HepG2 (cell line): ENCODE measurements at regions not wholly inside any gene's neighbourhood (a gene's known extent, or its start where the extent isn't known, plus 50 kb on each side); places are given as distances from the start of the nearest gene placed in this dataset.
A peak's percentile ranks its signal among the peaks of the same experiment; 100 is the strongest.
"Not testable (repeated sequence)": the region's sequence is repeated elsewhere in the genome, so short reads cannot be mapped to it uniquely, and the experiment has no call there.

Experiments used
- ATAC-seq: fragments of 200-7000 bp; cut with Tn5 transposase; 3 replicates; pipeline ENCODE4 v1.9.1; 2020; ENCODE audit warnings: mild to moderate bottlenecking, moderate library complexity
- BruUV-seq: library from RNA; stranded (reverse); fragments of 400-500 nt; replicated peaks from 2 replicates; lab custom pipeline; 2021; lab: Mats Ljungman, UMichigan
- CTCF ChIA-PET: fragments of 300-600 bp; formaldehyde crosslinking; extraction: SDS; loops from one replicate; lab custom pipeline; 2021; ENCODE audit warnings: low total read pairs, inconsistent platforms, low intra/inter-chr PET ratio; lab: Yijun Ruan, JAX
- POLR2A ChIA-PET: fragments of 350-600 bp; sonication (Branson Sonifier 250); formaldehyde crosslinking; loops from one replicate; lab custom pipeline; 2020; ENCODE audit warnings: antibody characterized with exemption, inconsistent platforms; lab: Yijun Ruan, JAX
- DNase-seq: peaks from one replicate; pipeline ENCODE4 v3.0.0-alpha.2; 2015; ENCODE audit warnings: low spot score
- FAIRE-seq: peaks from 3 replicates; lab custom pipeline; 2011; peaks lifted over from hg19 to GRCh38; lab: Jason Lieb, UNC
- H2AFZ ChIP-seq: one replicate; pipeline ENCODE4 v1.6.1; 2011; ENCODE audit warnings: low read length, inconsistent platforms
- H3K27ac ChIP-seq: fragments of 300-600 bp; 3 replicates; pipeline ENCODE4 v1.8.0; 2011; ENCODE audit warnings: mixed run types, mild to moderate bottlenecking, mixed read lengths, low read length, inconsistent platforms; ENCODE audit not compliant: insufficient read depth; ENCODE audit errors: extremely low read length
- H3K27me3 ChIP-seq, 2 experiments: fragments of 200-600 bp in 1 of 2; 2 replicates in 1 of 2; 3 replicates in 1 of 2; pipeline versions ENCODE4 v1.6.0 to v1.8.0; 2011; ENCODE audit warnings: low read length in 2 of 2, mild to moderate bottlenecking in 2 of 2, moderate library complexity in 2 of 2, inconsistent platforms in 1 of 2; ENCODE audit not compliant: insufficient read depth in 2 of 2, control insufficient read depth in 1 of 2
- H3K36me3 ChIP-seq, 2 experiments: fragments of 200-600 bp in 1 of 2; replicated peaks in 1 of 2; 2 replicates in 1 of 2; 3 replicates in 1 of 2; pipeline versions ENCODE4 v1.5.1 to v1.8.0; 2011; ENCODE audit warnings: low read length in 2 of 2, inconsistent platforms in 1 of 2; ENCODE audit not compliant: insufficient read depth in 2 of 2, control insufficient read depth in 1 of 2
- H3K4me1 ChIP-seq: 2 replicates; pipeline ENCODE4 v1.5.1; 2012; ENCODE audit warnings: low read length, inconsistent platforms; ENCODE audit not compliant: insufficient read depth
- H3K4me2 ChIP-seq: 2 replicates; pipeline ENCODE4 v1.6.0; 2011; ENCODE audit warnings: low read depth, low read length, inconsistent platforms
- H3K4me3 ChIP-seq, 3 experiments: fragments of 200-600 bp in 1 of 3; sonication (generic), shearing (Covaris generic) in 1 of 3; replicated peaks in 1 of 3; 2 replicates each; pipeline ENCODE4 v1.5.1; 2011 to 2016; ENCODE audit warnings: low read length in 3 of 3, inconsistent platforms in 2 of 3, low read depth in 2 of 3, mild to moderate bottlenecking in 2 of 3, control low read depth in 1 of 3, mixed read lengths in 1 of 3; ENCODE audit not compliant: insufficient read depth in 1 of 3
- H3K79me2 ChIP-seq: one replicate; pipeline ENCODE4 v1.6.1; 2011; ENCODE audit warnings: low read length, inconsistent platforms; ENCODE audit not compliant: insufficient read depth
- H3K9ac ChIP-seq: 2 replicates; pipeline ENCODE4 v1.6.0; 2011; ENCODE audit warnings: mild to moderate bottlenecking, low read depth, low read length, inconsistent platforms; ENCODE audit not compliant: insufficient read depth
- H3K9me3 ChIP-seq: 2 replicates; pipeline ENCODE4 v1.5.1; 2012; ENCODE audit warnings: mild to moderate bottlenecking, low read length
- H4K20me1 ChIP-seq: 2 replicates; pipeline ENCODE4 v1.6.0; 2011; ENCODE audit warnings: inconsistent platforms, mild to moderate bottlenecking, low read length, moderate library complexity; ENCODE audit not compliant: insufficient read depth
- FOXA1 ChIP-seq, 2 experiments: fragments of 450-650 bp in 1 of 2; sonication (generic) in 1 of 2; formaldehyde crosslinking in 1 of 2; IDR thresholded peaks; 2 replicates each; pipeline versions ENCODE4 v1.4.0 to v1.6.1; 2016 to 2020; ENCODE audit warnings: missing genetic modification reagents in 1 of 2
- FOXA3 ChIP-seq: IDR thresholded peaks from 2 replicates; pipeline ENCODE4 v1.6.1; 2016; ENCODE audit warnings: missing genetic modification reagents, missing compliant biosample characterization
- RAD51 ChIP-seq: fragments of 450-650 bp; IDR thresholded peaks from 2 replicates; pipeline ENCODE4 v1.6.1; 2016; ENCODE audit warnings: borderline replicate concordance
- SAFB2 ChIP-seq: sonication (generic); formaldehyde crosslinking; IDR thresholded peaks from 2 replicates; pipeline ENCODE4 v1.5.1; 2020; ENCODE audit warnings: missing genetic modification reagents, low read depth, mild to moderate bottlenecking, borderline replicate concordance
- ZNF281 ChIP-seq: sonication (generic); formaldehyde crosslinking; IDR thresholded peaks from 2 replicates; pipeline ENCODE4 v1.4.0; 2020; ENCODE audit warnings: missing genetic modification reagents, borderline replicate concordance
- ZNF430 ChIP-seq: sonication (generic); formaldehyde crosslinking; IDR thresholded peaks from 2 replicates; pipeline ENCODE4 v1.9.0; 2021; ENCODE audit warnings: mild to moderate bottlenecking, missing genetic modification reagents
- ZNF451 ChIP-seq: sonication (generic); formaldehyde crosslinking; IDR thresholded peaks from 2 replicates; pipeline ENCODE4 v1.5.0; 2020; ENCODE audit warnings: mild to moderate bottlenecking, missing genetic modification reagents
- WGBS: methylation state at CpG from one replicate; pipeline ENCODE4 v1.1.6; 2017; ENCODE audit warnings: low lambda C conversion rate; 5-methylcytosine and 5-hydroxymethylcytosine counted together
- in situ Hi-C: cut with HindIII; loops from 2 replicates; pipeline ENCODE4 v1.10.0; 2017; ENCODE audit warnings: low pct_unique_long_range_greater_than_20kb; ENCODE audit not compliant: extremely low pct_ligation_motif_present
- intact Hi-C: fragments of 100-400 bp; cut with micrococcal nuclease; formaldehyde crosslinking; loops from one replicate; pipeline ENCODE4 v1.10.0; 2022; ENCODE audit not compliant: unreplicated experiment

GRCh38 chr10:35870665-35871310 lies 228.7 kb upstream of the FZD8 start (continued):
- TF ChIP-seq ZNF430 (CRISPR knock-in tag), result no peak
- TF ChIP-seq SAFB2 (CRISPR knock-in tag), result no peak
- no peak for TF ChIP-seq ZNF451
- TF ChIP-seq RAD51, result no peak

GRCh38 chr10:35858676-35859283 lies 216.7 kb upstream of the FZD8 start:
- WGBS, result 24% methylated on average over 20 of the region's 25 CpGs
- H3K27ac ChIP-seq; H3K27me3 ChIP-seq; BruUV-seq; intact Hi-C loops; DNase-seq; H4K20me1 ChIP-seq; TF ChIP-seq FOXA1 (IDR thresholded peaks at IDR 0.05): not testable (repeated sequence)
- TF ChIP-seq ZNF281 (CRISPR knock-in tag) (peak; percentile 84), FOXA1 (CRISPR knock-in tag; IDR thresholded peaks at IDR 0.05) (0 out of 2 replicates have a peak, but pooled peaks have one; percentile 46), FOXA3 (CRISPR knock-in tag) (peak; percentile 22; the same call in 1 of the 2 replicates)
- TF ChIP-seq, all 625 proteins: peak for 3; not testable (repeated sequence) for 622
- H3K79me2 ChIP-seq, H3K9ac ChIP-seq, ATAC-seq, H3K4me3 ChIP-seq, in situ Hi-C loops, H3K9me3 ChIP-seq, H3K4me2 ChIP-seq, POLR2A ChIA-PET, H3K36me3 ChIP-seq, H2AFZ ChIP-seq, FAIRE-seq, CTCF ChIA-PET, H3K4me1 ChIP-seq: not testable (repeated sequence)
